ENCODE measurements at regions not wholly inside any gene's neighbourhood (a gene's known extent, or its start where the extent isn't known, plus 50 kb on each side); places are given as distances from the start of the nearest gene placed in this dataset.
A peak's percentile ranks its signal among the peaks of the same experiment; 100 is the strongest.
"Not testable (repeated sequence)": the region's sequence is repeated elsewhere in the genome, so short reads cannot be mapped to it uniquely, and the experiment has no call there.

GRCh38 chr14:25381498-25381897 lies 331.6 kb upstream of the STXBP6 start:
- no peaks in the 10 kb centered on the region for H3K79me2 ChIP-seq (ENCODE audit: insufficient read depth, low read length)
- no peak for TF ChIP-seq EZH2phosphoT487 (conservative IDR thresholded peaks at IDR 0.05; ENCODE audit: low read length)
- TF ChIP-seq, protein P1, sequence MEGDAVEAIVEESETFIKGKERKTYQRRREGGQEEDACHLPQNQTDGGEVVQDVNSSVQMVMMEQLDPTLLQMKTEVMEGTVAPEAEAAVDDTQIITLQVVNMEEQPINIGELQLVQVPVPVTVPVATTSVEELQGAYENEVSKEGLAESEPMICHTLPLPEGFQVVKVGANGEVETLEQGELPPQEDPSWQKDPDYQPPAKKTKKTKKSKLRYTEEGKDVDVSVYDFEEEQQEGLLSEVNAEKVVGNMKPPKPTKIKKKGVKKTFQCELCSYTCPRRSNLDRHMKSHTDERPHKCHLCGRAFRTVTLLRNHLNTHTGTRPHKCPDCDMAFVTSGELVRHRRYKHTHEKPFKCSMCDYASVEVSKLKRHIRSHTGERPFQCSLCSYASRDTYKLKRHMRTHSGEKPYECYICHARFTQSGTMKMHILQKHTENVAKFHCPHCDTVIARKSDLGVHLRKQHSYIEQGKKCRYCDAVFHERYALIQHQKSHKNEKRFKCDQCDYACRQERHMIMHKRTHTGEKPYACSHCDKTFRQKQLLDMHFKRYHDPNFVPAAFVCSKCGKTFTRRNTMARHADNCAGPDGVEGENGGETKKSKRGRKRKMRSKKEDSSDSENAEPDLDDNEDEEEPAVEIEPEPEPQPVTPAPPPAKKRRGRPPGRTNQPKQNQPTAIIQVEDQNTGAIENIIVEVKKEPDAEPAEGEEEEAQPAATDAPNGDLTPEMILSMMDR (IDR thresholded peaks at IDR 0.05; ENCODE audit: insufficient read depth, low read length, poor library complexity, severe bottlenecking): peak; percentile 30

GRCh38 chr14:25375639-25376038 lies 325.7 kb upstream of the STXBP6 start:
- Histone ChIP-seq H2AFZ (ENCODE audit: low read depth, low read length, severe bottlenecking) (no peak overlapping the region), H3K27ac (ENCODE audit: low read depth, low read length) (no peak overlapping the region), H4K20me1 (ENCODE audit: low read depth, low read length) (no peaks in the 10 kb centered on the region), H3K79me2 (ENCODE audit: insufficient read depth, low read length) (no peaks in the 10 kb centered on the region), H3K27me3 (ENCODE audit: low read length) (no peaks in the 10 kb centered on the region), H3F3A (ENCODE audit: insufficient read depth) (no peaks in the 10 kb centered on the region), H3K4me2 (ENCODE audit: low read depth, low read length, poor library complexity, severe bottlenecking) (no peak overlapping the region), H3K9me3 (ENCODE audit: insufficient read depth, low read length) (no peaks in the 10 kb centered on the region), H3K9ac (ENCODE audit: low read length) (no peak overlapping the region), H3K9me2 (replicated peaks; ENCODE audit: insufficient read depth, low read length) (no peaks in the 10 kb centered on the region), H3K36me3 (ENCODE audit: low read length) (no peaks in the 10 kb centered on the region), H3K4me3 (ENCODE audit: insufficient read depth, low read length, poor library complexity, severe bottlenecking) (no peak overlapping the region)
- no peak for TF ChIP-seq EZH2phosphoT487 (conservative IDR thresholded peaks at IDR 0.05; ENCODE audit: low read length)
- TF ChIP-seq, protein P1 (IDR thresholded peaks at IDR 0.05; ENCODE audit: insufficient read depth, low read length, poor library complexity, severe bottlenecking): no peak

More at GRCh38 chr14:25381498-25381897, 331.6 kb upstream of the STXBP6 start:
- H3K4me3 ChIP-seq (ENCODE audit: insufficient read depth, low read length, poor library complexity, severe bottlenecking): no peak overlapping the region
- no peaks in the 10 kb centered on the region for H3F3A ChIP-seq (ENCODE audit: insufficient read depth)
- H3K9me3 ChIP-seq (ENCODE audit: insufficient read depth, low read length): no peaks in the 10 kb centered on the region
- H3K9me2 ChIP-seq (replicated peaks; ENCODE audit: insufficient read depth, low read length): no peaks in the 10 kb centered on the region
- no peak overlapping the region for H3K4me2 ChIP-seq (ENCODE audit: low read depth, low read length, poor library complexity, severe bottlenecking)
- no peaks in the 10 kb centered on the region for H3K27me3 ChIP-seq (ENCODE audit: low read length)
- H3K27ac ChIP-seq (ENCODE audit: low read depth, low read length): no peak overlapping the region
- H3K36me3 ChIP-seq (ENCODE audit: low read length): no peaks in the 10 kb centered on the region
- H2AFZ ChIP-seq (ENCODE audit: low read depth, low read length, severe bottlenecking): no peak overlapping the region
- no peak overlapping the region for H3K9ac ChIP-seq (ENCODE audit: low read length)
- H4K20me1 ChIP-seq (ENCODE audit: low read depth, low read length): no peaks in the 10 kb centered on the region

- Histone ChIP-seq H3K27me3 (ENCODE audit: low read length) (no peaks in the 10 kb centered on the region), H3K4me2 (ENCODE audit: low read depth, low read length, poor library complexity, severe bottlenecking) (no peak overlapping the region), H3K4me3 (ENCODE audit: insufficient read depth, low read length, poor library complexity, severe bottlenecking) (no peak overlapping the region), H3K27ac (ENCODE audit: low read depth, low read length) (no peak overlapping the region), H3F3A (ENCODE audit: insufficient read depth) (no peaks in the 10 kb centered on the region), H3K9me3 (ENCODE audit: insufficient read depth, low read length) (no peaks in the 10 kb centered on the region), H4K20me1 (ENCODE audit: low read depth, low read length) (no peaks in the 10 kb centered on the region), H3K9ac (ENCODE audit: low read length) (no peak overlapping the region), H3K9me2 (replicated peaks; ENCODE audit: insufficient read depth, low read length) (no peaks in the 10 kb centered on the region), H2AFZ (ENCODE audit: low read depth, low read length, severe bottlenecking) (no peak overlapping the region), H3K36me3 (ENCODE audit: low read length) (no peaks in the 10 kb centered on the region), H3K79me2 (ENCODE audit: insufficient read depth, low read length) (no peaks in the 10 kb centered on the region)
- TF ChIP-seq, protein P1 (IDR thresholded peaks at IDR 0.05; ENCODE audit: insufficient read depth, low read length, poor library complexity, severe bottlenecking): no peak
- no peak for TF ChIP-seq EZH2phosphoT487 (conservative IDR thresholded peaks at IDR 0.05; ENCODE audit: low read length)
Observed at GRCh38 chr14:25371068-25371467, 321.1 kb upstream of the STXBP6 start.

DNA sequence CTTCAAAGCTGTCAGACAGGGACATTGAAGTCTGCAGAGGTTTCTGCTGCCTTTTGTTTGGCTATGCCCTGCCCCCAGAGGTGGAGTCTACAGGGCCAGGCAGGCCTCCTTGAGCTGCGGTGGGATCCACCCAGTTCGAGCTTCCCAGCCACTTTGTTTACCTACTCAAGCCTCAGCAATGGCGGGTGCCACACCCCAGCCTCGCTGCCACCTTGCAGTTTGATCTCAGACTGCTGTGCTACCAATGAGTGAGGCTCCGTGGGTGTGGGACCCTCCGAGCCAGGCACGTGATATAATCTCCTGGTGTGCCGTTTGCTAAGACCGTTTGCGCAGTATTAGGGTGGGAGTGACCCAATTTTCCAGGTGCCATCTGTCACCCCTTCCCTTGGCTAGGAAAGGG lies 320.1 kb upstream of the STXBP6 start:
- not testable (repeated sequence) for H3K9ac ChIP-seq (ENCODE audit: low read length); H3K27ac ChIP-seq (ENCODE audit: low read depth, low read length)

More for the DNA sequence above, 320.1 kb upstream of the STXBP6 start:
- H3K36me3 ChIP-seq (ENCODE audit: low read length); H3K79me2 ChIP-seq (ENCODE audit: insufficient read depth, low read length); H3K4me2 ChIP-seq (ENCODE audit: low read depth, low read length, poor library complexity, severe bottlenecking); H4K20me1 ChIP-seq (ENCODE audit: low read depth, low read length); H2AFZ ChIP-seq (ENCODE audit: low read depth, low read length, severe bottlenecking); H3K9me2 ChIP-seq (replicated peaks; ENCODE audit: insufficient read depth, low read length); H3K9me3 ChIP-seq (ENCODE audit: insufficient read depth, low read length); H3F3A ChIP-seq (ENCODE audit: insufficient read depth); H3K27me3 ChIP-seq (ENCODE audit: low read length); H3K4me3 ChIP-seq (ENCODE audit: insufficient read depth, low read length, poor library complexity, severe bottlenecking): not testable (repeated sequence)
